Gastrocnemius medialis (tissue), 4 donors: ENCODE measurements at regions not wholly inside any gene's neighbourhood (a gene's known extent, or its start where the extent isn't known, plus 50 kb on each side); places are given as distances from the start of the nearest gene placed in this dataset.

Experiments
- POLR2A ChIP-seq, 2 donors: fragments of 450-650 bp; IDR thresholded peaks; one replicate each; pipeline ENCODE4 v1.6.1; 2017; ENCODE audit warnings: antibody characterized with exemption in 2 of 2, mild to moderate bottlenecking in 2 of 2, moderate library complexity in 2 of 2
- TF ChIP-seq, protein P1 (sequence below), 5 experiments: fragments of 450-650 bp in 3 of 5; fragments of 200-600 bp in 2 of 5; sonication (generic) in 2 of 5; IDR thresholded peaks in 4 of 5; conservative IDR thresholded peaks in 1 of 5; 1 replicate in 4 of 5; 2 replicates in 1 of 5; pipeline ENCODE4 v1.5.1; 2016 to 2019; ENCODE audit warnings: antibody characterized with exemption in 5 of 5, mild to moderate bottlenecking in 3 of 5, moderate library complexity in 3 of 5

DNA sequence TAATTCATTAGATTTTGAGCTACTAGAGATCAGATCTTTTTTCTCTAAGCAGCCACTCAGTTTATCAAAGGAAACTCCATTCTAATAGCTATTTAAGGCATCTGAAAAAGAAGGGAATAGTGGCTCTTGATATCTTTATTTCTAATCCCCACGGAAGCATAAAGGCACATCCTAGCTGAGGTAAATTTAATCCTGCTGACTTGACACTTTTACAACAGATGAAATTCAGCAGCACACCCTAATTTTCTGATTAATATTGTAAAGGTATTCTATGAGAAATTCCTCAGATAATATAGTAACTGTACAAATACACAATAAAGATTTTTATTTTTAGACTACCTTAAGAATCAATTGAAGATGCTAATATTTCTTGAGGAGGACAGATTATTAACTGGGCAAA, 916.4 kb downstream of the TMTC2 start:
- TF ChIP-seq, protein P1, sequence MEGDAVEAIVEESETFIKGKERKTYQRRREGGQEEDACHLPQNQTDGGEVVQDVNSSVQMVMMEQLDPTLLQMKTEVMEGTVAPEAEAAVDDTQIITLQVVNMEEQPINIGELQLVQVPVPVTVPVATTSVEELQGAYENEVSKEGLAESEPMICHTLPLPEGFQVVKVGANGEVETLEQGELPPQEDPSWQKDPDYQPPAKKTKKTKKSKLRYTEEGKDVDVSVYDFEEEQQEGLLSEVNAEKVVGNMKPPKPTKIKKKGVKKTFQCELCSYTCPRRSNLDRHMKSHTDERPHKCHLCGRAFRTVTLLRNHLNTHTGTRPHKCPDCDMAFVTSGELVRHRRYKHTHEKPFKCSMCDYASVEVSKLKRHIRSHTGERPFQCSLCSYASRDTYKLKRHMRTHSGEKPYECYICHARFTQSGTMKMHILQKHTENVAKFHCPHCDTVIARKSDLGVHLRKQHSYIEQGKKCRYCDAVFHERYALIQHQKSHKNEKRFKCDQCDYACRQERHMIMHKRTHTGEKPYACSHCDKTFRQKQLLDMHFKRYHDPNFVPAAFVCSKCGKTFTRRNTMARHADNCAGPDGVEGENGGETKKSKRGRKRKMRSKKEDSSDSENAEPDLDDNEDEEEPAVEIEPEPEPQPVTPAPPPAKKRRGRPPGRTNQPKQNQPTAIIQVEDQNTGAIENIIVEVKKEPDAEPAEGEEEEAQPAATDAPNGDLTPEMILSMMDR (IDR thresholded peaks at IDR 0.05 in 4 of 5, conservative IDR thresholded peaks at IDR 0.05 in 1 of 5): no peak
- no peak for TF ChIP-seq POLR2A (IDR thresholded peaks at IDR 0.05)
